Fibroblast of pulmonary artery (primary cell): ENCODE measurements at regions not wholly inside any gene's neighbourhood (a gene's known extent, or its start where the extent isn't known, plus 50 kb on each side); places are given as distances from the start of the nearest gene placed in this dataset.

Source experiments
- DNase-seq: peaks from one replicate; pipeline ENCODE4 v3.0.0-alpha.2; 2010; ENCODE audit warnings: low read depth
- H3K4me3 ChIP-seq: replicated peaks from 2 replicates; pipeline ENCODE4 v1.5.1; 2011; ENCODE audit warnings: low read depth, mild to moderate bottlenecking, control low read depth, low read length, moderate library complexity
- CTCF ChIP-seq: IDR thresholded peaks from 2 replicates; pipeline ENCODE4 v1.5.1; 2011; ENCODE audit warnings: mild to moderate bottlenecking, control low read depth, low read length, inconsistent platforms; ENCODE audit errors: missing control alignments

DNA sequence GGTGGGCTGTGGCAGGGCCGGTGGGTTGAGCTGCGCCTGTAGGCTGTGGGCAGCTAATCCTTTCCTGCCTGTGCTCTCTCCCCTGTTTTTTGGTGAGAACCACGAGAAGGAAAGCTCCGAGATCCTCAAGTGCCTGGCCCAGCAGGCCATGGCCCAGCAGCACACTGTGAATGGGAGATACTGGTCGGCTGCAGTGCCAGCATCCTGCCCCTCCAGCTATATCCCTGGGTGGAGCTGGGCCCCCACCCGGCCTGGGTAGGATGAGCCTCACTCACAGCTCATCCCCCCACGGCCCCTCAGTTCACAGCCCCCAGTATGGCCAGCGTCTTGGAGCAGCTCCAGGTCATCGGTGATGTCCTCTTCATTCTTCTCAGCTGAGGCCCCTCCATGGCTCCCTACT, 164.4 kb upstream of the ZNF267 start:
- TF ChIP-seq CTCF, result no peak
- no peak overlapping the region for H3K4me3 ChIP-seq
- no peak for DNase-seq

DNA sequence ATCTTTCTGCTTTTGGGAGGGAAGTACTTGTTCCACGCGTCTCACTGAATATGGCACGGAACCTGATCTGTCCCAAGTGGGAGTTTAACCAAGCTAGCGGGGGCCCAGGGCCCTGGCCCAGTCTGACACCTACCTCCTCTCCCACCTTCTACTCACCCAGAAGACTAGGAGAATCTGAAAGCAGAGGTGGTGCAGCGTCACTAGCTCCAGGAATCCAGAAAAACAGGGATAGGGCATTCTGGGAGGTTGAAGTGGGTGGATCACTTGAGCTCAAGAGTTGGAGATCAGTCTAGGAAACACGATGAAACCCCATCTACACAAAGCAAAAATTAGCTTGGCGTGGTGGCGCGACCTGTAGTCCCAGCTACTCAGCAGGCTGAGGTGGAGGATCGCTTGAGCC, 163.5 kb upstream of the ZNF267 start:
- DNase-seq, result no peak
- no peak overlapping the region for H3K4me3 ChIP-seq
- no peak for TF ChIP-seq CTCF

GRCh38 chr16:31710880-31711279, 162.7 kb upstream of the ZNF267 start:
- TF ChIP-seq CTCF, result no peak
- DNase-seq, result no peak
- H3K4me3 ChIP-seq, result no peak overlapping the region

- no peak for TF ChIP-seq CTCF
- H3K4me3 ChIP-seq, result no peak overlapping the region
- no peak for DNase-seq
Observed at GRCh38 chr16:31711344-31711845, 162.2 kb upstream of the ZNF267 start.

GRCh38 chr16:31712064-31712540, 161.5 kb upstream of the ZNF267 start:
- H3K4me3 ChIP-seq, result no peak overlapping the region
- no peak for TF ChIP-seq CTCF
- DNase-seq, result no peak

DNA sequence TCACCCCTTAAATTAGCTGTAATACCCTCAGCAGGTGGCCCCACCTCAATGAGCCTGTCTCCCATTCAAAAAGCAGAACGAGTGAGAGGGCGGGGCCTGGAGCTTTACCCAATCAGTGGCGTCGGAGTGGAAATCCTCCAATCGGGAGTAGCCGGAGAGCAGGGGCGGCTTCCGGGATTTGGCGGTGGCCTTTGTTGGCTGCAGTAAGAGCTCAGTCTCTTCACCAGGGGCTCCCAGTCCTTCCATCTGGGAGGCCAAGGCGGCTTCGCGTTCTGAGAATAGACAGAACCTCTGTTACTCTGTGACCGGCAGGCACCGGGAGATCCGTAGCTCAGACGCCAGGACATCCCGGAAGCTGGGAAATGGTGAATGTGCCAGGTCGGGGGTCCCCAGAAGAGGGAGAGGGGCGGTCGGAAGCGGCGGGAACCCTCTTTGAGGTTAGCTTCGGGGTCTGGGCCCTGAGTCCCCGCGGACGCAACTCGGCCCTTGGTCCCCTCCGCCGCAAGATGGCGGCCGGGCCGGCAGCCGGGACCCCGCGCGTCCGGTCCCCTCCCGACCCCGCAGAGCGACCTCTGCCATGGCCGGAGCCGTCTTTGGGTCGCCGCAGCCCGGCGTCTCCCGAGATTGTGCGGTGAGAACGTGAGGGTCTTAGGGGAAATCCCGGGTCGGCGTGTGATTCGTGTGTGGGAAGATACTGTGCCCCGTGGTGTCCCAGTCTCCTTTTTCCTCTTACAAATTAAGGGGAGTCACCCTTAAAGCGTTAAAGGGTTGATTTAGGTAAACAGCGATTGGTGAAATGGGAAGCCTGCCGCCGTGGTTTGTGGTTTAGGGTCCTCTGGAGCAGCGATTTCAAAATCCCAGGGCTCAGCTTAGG, 160.3 kb upstream of the ZNF267 start:
- TF ChIP-seq CTCF, result no peak
- DNase-seq, result peak; percentile 94
- peak overlapping the region; percentile 96 for H3K4me3 ChIP-seq
